Testis (tissue), 2 donors: ENCODE measurements at regions not wholly inside any gene's neighbourhood (a gene's known extent, or its start where the extent isn't known, plus 50 kb on each side); places are given as distances from the start of the nearest gene placed in this dataset.
A peak's percentile ranks its signal among the peaks of the same experiment; 100 is the strongest.

Experiments used
- DNase-seq: peaks from one replicate; pipeline ENCODE4 v3.0.0-alpha.2; 2019
- H3K27ac ChIP-seq, 2 donors: fragments of 200-600 bp; sonication (generic); one replicate each; pipeline ENCODE4 v1.5.1; 2019
- H3K27me3 ChIP-seq: fragments of 200-600 bp; sonication (generic); one replicate; pipeline ENCODE4 v1.5.1; 2019
- H3K36me3 ChIP-seq: fragments of 200-600 bp; sonication (generic); one replicate; pipeline ENCODE4 v1.5.1; 2017; ENCODE audit warnings: low read depth; ENCODE audit errors: missing control alignments
- H3K4me1 ChIP-seq: fragments of 200-600 bp; sonication (generic); one replicate; pipeline ENCODE4 v1.5.1; 2019
- H3K4me3 ChIP-seq, 2 donors: fragments of 200-600 bp; sonication (generic); one replicate each; pipeline ENCODE4 v1.5.1; 2017 to 2019
- H3K9me3 ChIP-seq: fragments of 200-600 bp; sonication (generic); one replicate; pipeline ENCODE4 v1.5.1; 2017
- POLR2A ChIP-seq: fragments of 450-650 bp; IDR thresholded peaks from one replicate; pipeline ENCODE4 v1.6.1; 2017; ENCODE audit warnings: antibody characterized with exemption, mild to moderate bottlenecking, moderate library complexity
- WGBS, 2 donors: methylation state at CpG; one replicate each; pipeline ENCODE4 v1.1.5; 2018; 5-methylcytosine and 5-hydroxymethylcytosine counted together
- intact Hi-C: fragments of 100-400 bp; cut with DNase I; formaldehyde crosslinking; loops from one replicate; pipeline ENCODE4 v1.15.1; 2023; ENCODE audit warnings: low total_unique reads
- TF ChIP-seq, protein P1 (sequence below), 3 experiments: fragments of 450-650 bp in 2 of 3; fragments of 200-600 bp in 1 of 3; sonication (generic) in 1 of 3; IDR thresholded peaks; one replicate each; pipeline ENCODE4 v1.5.1; 2016 to 2019; ENCODE audit warnings: antibody characterized with exemption in 3 of 3, mild to moderate bottlenecking in 2 of 3, moderate library complexity in 1 of 3

DNA sequence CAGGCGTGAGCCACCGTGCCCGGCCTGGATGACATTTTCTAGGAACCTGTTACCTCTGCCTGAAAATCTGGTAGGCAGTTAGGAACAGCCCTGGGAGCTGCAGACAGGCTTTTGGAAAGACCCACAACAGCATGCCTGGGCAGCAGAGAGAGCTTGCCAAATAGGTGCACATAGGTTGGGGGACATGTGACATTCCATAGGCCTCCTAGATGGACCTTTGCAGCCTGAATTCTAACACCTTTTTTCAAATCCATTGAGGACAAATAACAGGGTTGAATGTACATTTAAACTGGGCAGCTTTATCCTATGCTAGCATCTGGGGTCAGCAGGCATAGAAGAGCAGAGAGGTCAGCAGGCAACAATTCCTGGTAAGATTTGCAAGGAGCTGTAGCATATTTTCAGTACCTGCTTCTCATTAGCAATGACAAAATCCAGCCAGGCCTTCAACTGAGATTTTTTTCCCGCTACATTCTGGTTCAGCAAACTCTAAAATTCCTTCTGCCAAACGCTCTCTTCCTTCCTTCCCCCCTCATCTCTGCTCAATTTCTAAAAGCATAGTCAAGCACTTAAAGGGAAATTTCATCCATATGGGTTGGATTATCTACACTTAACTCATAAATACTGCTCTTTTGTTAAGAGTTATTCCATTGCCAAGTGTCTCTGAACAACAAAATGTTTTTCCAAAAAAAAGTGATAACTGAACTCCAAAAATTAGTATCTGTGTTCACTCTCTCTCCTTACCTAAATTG is 75.2 kb downstream of the SOWAHC start:
- TF ChIP-seq, protein P1, sequence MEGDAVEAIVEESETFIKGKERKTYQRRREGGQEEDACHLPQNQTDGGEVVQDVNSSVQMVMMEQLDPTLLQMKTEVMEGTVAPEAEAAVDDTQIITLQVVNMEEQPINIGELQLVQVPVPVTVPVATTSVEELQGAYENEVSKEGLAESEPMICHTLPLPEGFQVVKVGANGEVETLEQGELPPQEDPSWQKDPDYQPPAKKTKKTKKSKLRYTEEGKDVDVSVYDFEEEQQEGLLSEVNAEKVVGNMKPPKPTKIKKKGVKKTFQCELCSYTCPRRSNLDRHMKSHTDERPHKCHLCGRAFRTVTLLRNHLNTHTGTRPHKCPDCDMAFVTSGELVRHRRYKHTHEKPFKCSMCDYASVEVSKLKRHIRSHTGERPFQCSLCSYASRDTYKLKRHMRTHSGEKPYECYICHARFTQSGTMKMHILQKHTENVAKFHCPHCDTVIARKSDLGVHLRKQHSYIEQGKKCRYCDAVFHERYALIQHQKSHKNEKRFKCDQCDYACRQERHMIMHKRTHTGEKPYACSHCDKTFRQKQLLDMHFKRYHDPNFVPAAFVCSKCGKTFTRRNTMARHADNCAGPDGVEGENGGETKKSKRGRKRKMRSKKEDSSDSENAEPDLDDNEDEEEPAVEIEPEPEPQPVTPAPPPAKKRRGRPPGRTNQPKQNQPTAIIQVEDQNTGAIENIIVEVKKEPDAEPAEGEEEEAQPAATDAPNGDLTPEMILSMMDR (IDR thresholded peaks at IDR 0.05), result no peak
- TF ChIP-seq POLR2A, result no peak
- 63 to 64% methylated on average over 2 to 5 of the region's 5 CpGs for WGBS, 2 donors
- no peak for DNase-seq
- Histone ChIP-seq H3K27ac (peak overlapping the region in 1 of 2 donors; percentile 84), H3K4me3 (no peak overlapping the region), H3K4me1 (peaks cover 41% of the 10 kb centered on the region), H3K36me3 (no peaks in the 10 kb centered on the region), H3K9me3 (no peaks in the 10 kb centered on the region), H3K27me3 (no peaks in the 10 kb centered on the region)
- intact Hi-C loops, result no loop called here

DNA sequence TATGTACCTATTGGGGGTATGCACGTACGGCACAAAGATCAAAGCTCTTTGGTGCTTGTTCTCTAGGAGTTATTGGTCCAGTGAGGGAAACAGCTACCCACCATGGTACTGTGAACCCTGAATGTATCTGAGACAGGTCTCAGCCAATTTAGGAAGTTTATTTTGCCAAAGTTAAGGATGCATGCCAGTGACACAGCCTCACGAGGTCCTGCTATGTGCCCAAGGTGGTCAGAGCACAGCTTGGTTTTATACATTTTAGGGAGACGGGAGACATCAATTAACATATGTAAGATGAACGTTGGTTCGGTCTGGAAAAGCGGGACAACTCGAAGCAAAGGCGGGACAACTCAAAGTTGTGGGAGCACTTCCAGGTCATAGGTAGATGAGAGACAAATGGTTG is 75.8 kb downstream of the SOWAHC start:
- Histone ChIP-seq H3K36me3 (no peaks in the 10 kb centered on the region), H3K4me1 (peaks cover 41% of the 10 kb centered on the region), H3K27me3 (no peaks in the 10 kb centered on the region), H3K4me3 (no peak overlapping the region), H3K27ac (peak overlapping the region; percentile 81 to 84), H3K9me3 (no peaks in the 10 kb centered on the region)
- WGBS, 2 donors, result 90 to 91% methylated on average over 9 of the region's 9 CpGs
- intact Hi-C loops, result no loop called here
- TF ChIP-seq POLR2A, result no peak
- TF ChIP-seq, protein P1 (IDR thresholded peaks at IDR 0.05), result no peak
- DNase-seq, result no peak

DNA sequence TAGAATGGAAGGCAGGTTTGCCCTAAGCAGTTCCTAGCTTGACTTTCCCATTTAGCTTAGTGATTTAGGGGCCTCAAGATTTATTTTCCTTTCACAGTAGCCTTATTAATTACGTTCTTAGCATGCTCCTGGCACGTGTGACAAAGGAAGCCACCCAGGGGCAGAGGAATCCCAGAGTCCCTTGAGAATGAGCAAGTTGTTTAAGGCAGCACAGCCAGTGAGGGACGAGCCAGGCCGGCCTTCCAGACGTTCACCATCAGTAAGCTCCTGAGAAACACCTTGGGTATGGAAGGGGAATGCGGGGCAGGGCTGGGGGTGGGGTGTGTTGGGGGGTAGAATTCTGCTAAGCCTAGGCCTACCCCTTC is 76.3 kb downstream of the SOWAHC start:
- 38 to 66% methylated on average over 3 to 6 of the region's 6 CpGs for whole genome bisulfite sequencing, 2 donors
- H3K4me1 ChIP-seq, result peaks cover 41% of the 10 kb centered on the region
- peak overlapping the region; percentile 81 to 84 for H3K27ac ChIP-seq
- H3K27me3 ChIP-seq, result no peaks in the 10 kb centered on the region
- no peaks in the 10 kb centered on the region for H3K36me3 ChIP-seq
- no peak overlapping the region for H3K4me3 ChIP-seq
- H3K9me3 ChIP-seq, result no peaks in the 10 kb centered on the region
- DNase-seq, result peak; percentile 31
- intact Hi-C loops, result no loop called here
- TF ChIP-seq, protein P1 (IDR thresholded peaks at IDR 0.05), result no peak

DNA sequence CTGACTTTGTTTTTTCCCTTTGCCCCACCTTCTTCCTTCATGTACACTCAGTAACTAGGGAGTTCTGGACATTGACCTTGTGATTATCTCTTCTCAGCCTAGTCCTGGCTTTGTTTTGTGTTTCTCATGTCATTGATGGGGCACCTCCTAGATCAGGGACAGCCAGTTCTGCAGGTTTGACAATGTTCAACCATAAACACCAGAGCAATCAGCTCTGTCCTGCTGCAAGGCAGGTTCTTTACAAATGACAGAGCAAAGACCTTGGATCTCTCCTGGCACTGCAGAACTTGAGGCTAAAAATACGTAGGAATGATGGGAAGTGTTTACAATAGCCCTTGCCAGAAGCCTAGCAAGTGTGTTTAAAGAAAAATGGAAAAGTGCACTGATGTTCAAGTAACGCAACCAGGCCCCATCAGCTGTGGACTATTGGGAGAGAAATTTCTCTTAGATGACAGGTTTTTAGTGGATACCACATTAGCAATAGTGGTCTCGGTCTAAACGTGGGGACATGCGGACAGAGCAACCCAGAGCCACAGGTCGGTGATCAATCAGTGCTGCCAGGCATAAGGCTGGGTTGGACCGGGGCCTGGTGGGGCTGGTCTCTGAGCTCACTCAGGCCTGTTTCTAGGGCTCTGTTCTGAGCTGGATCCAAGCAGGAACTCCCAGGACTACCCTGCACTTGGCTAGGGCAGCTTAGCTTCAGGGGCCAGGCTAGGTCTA is 76.8 kb downstream of the SOWAHC start:
- Histone ChIP-seq H3K4me1 (peaks cover 41% of the 10 kb centered on the region), H3K9me3 (no peaks in the 10 kb centered on the region), H3K27me3 (no peaks in the 10 kb centered on the region), H3K4me3 (no peak overlapping the region), H3K36me3 (no peaks in the 10 kb centered on the region), H3K27ac (peak overlapping the region; percentile 81 to 84)
- WGBS, 2 donors, result 34 to 44% methylated on average over 6 to 7 of the region's 7 CpGs
- TF ChIP-seq POLR2A, result no peak
- TF ChIP-seq, protein P1 (IDR thresholded peaks at IDR 0.05), result no peak
- DNase-seq, result peak; percentile 64
- intact Hi-C loops, result no loop called here
